ENCODE measurements at regions not wholly inside any gene's neighbourhood (a gene's known extent, or its start where the extent isn't known, plus 50 kb on each side); places are given as distances from the start of the nearest gene placed in this dataset.
"Not testable (repeated sequence)": the region's sequence is repeated elsewhere in the genome, so short reads cannot be mapped to it uniquely, and the experiment has no call there.

DNA sequence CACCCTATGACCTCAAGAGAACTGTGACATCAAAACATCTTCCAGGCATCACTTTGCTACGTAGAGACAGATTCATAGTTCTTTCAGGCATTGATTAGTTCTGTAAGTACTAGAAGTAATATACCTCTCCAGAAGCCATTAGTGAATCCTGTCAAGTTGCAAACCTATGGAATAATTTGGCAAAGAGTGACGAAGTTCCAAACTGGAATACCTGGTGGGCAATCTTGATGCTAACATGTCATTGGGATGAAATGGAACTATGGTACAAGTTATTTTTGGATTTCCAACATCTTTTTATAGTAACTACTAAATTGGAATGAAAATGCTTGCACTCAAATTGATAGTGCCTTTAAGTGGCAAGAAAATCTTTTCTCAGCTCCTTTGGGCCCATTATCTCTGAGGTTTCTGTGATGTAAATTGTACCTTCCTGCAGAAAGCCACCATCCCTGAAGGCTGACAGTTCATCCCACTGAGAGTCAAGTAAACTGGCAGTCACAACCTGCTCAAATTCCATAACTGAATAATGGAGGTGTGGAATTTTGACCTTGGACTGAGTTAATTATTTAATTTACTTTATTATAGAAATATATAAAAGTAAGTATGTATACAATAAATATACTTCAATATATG, 435.5 kb downstream of the DTWD2 start:
- no peak for DNase-seq (ENCODE audit: low read depth in 2 of 2)

DNA sequence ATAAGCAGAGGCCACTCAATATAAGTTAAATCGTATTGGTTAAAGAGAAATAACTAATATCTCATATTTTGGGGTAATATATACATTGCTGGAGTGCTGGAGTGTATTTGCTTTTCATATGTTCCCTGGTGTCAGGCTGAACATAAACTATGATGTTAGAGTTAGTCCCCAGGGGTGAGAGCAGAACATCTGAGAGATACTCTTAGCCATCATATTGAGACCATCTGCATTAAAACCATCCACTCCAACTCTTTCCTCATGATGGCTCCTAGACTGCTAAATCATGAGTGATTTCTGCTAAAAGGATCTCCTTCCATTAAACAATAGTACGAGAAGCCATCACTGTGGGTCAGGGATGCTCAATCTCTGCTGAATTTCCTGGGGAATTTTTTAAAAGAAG, 436.2 kb downstream of the DTWD2 start:
- no peak for DNase-seq (ENCODE audit: low read depth in 2 of 2)

DNA sequence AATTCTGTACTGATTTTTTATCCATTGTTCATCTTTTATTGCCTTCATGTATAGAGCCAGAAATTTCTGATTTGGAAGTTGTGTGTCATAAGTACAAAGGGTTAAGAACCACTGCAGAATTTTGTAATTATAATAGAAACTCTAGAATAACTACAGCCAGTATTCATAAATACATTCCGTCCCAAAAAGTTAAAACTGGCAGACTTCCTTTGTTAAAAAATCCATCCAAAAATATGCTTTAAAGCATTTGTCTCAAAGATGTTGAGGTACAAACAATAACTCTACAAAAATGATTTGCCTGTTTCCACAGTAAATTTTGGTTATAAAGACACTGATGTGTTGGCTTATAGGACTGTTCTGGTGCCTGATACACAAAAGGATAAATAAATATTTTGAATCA, 436.6 kb downstream of the DTWD2 start:
- DNase-seq (ENCODE audit: low read depth in 2 of 2), result no peak

DNA sequence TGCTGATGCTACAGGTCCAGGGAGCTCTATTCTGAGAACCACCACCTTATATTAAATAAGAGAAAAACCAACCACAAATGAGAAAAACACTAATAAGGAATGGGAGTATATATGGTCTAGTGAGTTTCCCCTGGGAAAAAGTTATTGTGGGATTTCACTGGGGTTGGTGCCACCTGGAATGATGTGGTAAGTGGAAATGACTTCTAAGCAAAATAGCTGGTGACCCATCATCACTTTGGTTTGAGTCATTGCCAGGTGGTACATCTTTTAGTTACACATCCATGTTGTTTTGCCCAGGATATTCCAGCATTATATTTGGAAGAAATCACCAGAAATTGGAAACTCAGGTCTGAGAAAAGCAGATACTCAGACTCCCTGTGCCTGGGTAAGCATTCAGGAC, 437.3 kb downstream of the DTWD2 start:
- no peak for DNase-seq (ENCODE audit: low read depth in 2 of 2)

DNA sequence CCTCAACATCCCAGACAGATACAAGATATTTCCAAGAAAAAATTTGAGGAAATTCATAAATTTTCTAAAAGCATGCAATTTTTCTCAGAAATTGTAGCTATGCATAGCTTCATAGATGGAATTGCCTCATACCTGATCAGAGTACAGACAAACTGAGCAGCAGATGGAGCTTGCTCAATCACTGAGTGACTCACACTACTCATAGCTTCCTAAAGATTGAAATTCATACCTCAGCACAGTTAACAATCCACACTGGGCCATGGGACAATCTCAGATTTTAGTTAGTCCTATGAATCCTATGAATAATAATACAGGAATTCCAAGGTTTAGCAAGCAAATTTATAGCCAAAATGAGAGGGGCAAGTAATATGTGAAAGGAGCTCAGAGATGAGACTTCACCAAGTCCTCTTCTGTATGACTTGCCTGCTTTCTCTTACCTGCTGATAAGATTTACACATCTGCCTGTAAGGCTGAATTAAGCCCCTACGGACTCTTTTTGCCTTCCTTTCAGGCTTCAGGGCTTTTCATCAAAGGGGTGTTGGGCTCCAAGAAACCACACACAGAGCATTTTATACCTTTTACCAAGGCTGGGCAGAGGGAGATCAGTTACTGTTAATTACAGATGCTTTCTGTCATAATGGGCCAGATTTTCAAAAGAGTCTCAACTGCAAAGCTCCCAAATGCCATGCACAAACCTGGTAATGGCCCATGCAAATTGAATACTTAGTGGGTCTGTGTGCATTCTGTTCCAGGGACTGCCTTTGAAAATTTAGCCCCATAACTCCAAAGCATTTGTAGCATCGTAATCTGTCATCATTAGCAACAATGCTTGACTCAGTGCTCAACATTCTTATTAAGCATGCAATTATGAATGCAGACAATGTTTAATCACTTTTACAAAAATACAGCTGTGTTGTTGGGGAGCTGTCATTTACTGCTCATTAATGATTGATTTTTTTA, 439.3 kb downstream of the DTWD2 start:
- no peak for DNase-seq (ENCODE audit: low read depth in 2 of 2)

DNA sequence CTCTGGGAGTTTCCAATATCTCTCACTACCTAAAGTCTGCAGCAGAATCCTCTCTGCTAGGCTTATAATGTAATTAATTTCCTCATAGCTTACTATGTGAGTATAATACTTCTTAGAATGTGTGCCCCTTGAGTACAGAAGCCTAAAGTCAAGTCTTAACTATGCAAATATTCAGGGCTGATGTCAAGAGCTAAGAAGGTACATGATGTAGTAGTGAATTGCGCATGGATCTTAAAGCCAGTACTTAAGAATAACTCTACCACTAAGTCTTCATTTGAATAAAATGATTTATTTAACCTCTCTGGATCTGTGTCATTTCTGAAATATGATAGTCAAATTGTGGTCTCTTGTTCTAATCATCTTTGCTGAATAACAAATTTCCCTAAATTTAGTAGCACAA, 442.9 kb downstream of the DTWD2 start:
- no peak for DNase-seq (ENCODE audit: low read depth in 2 of 2)

DNA sequence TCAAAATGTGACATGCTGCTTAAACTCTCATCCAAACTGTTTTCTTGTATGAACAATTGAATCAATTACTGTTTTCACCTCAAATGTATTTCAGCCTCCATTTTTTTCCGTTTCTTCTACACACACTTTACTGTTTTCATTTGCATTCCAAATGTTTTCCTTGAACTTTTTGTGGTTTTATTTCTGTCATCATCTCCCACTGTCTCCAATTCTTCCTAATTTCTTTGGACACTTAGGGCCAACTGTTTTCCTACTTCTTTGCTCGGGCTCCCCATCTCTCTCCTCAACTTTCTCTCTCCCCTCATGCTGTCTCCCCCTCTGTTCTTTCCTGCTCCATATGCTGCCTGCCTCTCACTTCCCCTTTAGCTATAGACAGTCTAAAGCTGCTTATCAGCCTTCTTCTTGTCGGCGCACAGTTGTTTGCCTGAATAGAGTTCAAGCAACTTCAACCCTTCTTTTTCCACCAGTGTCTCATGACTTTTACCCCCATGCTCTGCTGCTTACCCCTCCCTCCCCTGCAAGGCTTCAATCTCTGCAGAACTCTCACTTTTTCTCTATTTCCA, 443.4 kb downstream of the DTWD2 start:
- no peak for DNase-seq (ENCODE audit: low read depth in 2 of 2)

DNA sequence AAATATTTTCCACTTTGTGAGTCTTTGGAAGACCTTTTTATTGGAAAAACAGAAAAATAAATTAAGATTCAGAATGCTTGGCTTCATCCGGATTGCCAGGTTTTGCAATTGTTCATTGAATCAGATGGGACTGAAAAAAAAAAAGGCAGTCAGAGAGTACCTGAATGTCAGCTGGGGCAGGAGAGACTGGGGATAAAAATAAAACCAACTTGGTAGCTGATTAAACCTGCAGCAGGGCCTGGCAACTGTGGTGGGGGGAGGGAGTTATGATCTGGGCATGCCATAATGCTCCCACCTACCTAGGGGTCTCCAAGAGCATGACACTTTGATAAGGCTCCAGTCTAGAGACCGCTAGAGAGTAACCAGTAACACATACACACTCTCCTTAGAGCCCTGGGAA, 454.4 kb downstream of the DTWD2 start:
- DNase-seq (ENCODE audit: low read depth in 2 of 2), result no peak

DNA sequence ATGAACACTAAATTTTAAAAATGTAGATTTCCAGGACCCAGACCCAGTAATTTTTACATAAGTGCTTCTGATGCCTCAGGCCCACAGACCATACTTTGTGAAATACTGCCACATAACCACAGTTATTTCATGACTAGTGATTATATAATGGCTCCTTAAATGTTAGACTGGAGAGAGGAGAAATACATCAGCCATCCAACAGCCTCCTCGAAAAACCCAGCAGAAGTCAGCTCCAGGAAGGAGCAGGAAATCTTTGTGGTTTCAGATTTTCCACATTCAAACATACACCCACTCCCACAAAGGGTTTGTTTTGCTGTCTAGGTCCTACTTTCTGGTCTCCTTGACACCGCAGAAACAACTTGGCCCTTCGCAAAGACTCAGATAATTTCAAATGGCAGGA, 455.2 kb downstream of the DTWD2 start:
- DNase-seq (ENCODE audit: low read depth in 2 of 2), result no peak

DNA sequence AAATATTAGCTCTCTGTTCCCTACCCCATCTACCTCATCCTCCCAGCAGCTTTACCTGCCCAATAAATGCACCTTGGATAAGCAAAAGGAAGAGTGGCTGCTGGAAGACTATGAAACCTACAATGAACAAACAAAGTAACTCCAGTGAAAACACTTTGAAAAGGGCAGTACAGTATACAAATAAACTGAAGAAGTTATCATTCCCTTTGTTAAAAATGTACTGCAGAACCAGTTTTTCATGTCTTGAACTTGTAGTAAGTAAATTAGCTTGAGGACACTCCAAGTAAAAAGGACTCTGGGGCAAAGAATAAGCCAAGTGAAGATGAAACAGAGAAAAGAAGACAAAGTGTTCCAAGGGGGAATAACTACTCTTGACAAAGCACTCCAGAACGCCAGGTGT, 457.1 kb downstream of the DTWD2 start:
- DNase-seq (ENCODE audit: low read depth in 2 of 2), result no peak

DNA sequence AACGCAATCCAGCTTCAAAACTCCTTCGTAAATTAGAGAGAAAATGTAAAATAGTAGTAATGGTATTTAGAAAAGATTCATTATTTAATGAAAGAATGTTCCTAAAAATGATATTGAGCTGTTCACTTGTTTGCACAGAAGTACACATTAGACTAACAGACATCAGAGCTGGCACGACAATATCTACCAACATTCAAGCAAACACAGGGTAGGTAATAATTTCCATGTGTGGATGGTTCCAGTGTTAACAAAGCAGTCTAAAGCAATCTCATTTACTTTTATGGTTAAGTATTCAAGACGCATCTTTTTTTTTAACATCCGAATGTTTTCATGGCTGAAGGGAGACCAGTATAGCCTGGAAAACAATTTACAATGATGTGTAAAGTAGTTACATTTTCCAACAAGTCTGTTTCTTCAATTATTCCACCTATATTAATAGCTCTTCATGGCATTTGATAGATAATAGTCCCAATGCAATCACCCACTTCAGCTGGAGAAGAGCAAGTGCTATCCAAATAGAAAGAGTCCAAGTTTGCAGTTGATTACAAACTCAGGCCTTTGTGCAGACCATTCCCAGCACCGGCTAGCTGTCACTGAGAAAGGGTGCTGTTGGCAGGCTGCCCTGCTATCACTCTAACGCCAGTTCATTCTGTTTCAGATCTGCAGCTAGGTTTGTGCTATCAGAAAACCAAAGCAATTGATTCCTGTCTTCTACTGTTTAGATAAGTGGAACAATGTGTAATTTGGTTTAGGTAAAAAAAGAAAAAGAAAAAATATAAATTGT, 458.8 kb downstream of the DTWD2 start:
- no peak for DNase-seq (ENCODE audit: low read depth in 2 of 2)

DNA sequence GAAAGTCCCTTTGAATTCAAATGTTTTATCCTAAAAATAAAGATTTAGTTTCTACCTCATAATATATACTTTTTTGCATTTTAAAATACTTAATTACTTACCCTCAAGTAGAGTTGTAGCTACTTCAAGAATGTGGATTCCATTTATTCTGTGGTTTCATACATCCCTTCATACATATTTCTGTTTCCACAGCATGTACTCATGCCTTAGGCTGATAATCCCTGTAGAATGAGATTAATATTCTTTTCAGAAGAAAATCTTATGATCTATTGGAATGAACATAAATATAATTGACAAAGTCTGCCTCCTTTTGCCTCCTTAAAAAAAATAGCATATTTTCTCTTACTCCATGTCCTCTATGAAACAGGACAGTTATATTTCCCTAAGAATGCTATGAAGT, 465.7 kb downstream of the DTWD2 start:
- DNase-seq (ENCODE audit: low read depth in 2 of 2), result no peak

DNA sequence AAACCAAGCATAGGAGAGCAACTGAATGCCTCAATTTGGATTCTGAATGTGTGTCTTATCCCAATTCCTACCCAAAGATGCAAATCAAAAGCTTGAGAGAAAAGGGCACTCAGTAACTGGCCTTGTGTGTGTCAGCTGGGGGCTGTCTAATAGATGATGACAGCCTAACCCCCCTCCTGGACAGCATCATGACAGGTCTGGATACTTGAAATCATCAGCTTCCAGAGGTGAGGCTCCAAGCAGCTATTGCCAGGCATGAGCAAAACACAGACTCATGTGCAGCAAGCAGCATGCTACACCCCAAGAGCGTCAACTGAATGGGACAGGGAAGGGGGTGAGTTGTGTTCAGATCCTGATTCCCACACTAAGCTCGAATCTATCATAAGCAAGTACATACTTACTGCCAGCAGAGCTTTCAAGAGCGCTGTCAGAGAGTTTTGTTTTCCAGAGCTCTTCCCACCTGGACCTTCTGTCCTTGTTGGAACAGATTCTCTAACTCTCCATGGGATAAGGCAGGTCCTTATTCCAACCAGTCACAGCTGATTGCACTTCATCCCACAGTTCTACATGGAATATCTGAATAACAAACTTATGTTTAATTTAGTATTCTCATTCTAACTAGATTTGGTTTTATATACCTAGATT, 467.5 kb downstream of the DTWD2 start:
- DNase-seq (ENCODE audit: low read depth in 2 of 2), result no peak

DNA sequence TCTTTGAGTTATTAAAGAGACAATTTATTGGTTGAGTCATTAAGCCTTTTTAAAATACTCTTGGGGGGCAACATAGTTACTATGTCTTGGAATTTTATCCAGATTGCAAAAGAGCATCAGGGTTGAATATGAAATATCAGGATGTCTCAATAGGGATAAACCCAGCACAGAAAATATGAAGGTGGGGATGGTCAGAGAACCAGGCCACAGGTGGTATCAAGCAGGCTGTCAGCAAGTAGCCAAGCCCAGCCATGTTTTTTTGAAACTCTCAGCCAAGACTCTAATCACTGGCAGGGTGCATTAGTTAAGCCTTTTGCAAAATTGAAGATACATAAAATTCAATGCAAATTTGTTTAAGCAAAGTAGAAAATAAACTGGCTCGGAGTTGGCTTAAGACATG, 468.9 kb downstream of the DTWD2 start:
- no peak for DNase-seq (ENCODE audit: low read depth in 2 of 2)

DNA sequence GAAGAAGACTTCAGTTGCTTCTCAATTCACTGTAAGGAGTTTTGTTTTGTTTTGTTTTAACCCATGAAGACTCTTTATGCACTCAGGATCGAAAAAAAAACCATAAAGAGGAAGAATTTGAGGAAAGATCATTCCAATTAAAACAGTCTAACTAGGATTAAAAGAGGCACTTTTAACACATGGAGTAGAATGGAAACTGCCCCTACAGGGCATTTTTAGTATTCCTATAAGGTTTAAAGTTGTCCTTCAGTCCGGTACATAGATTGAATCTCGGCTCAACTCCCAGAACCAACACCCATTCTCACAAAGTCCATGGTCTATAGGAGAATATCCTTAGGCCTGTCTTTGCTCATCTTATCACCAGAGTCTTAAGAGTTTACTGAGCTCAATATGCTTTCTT, 469.6 kb downstream of the DTWD2 start:
- no peak for DNase-seq (ENCODE audit: low read depth in 2 of 2)

DNA sequence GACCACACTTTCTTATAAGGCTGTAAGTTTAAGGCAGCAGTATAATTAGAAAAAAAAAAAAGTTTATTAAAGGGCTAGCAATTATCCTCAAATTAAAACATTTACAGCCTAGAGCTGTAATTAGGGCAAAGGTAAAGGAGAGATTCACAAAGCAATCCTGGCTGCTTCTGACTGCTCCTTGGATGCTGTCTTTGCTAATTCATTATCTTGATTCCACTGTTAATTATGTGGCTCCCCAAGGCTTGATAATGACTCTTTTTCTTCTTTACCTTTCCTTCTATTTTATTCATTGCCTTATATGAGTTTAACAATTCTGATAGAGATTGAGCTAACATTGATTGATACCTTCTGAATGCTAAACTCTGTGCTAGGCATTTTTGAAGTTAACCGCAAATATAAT, 476.5 kb downstream of the DTWD2 start:
- DNase-seq (ENCODE audit: low read depth in 2 of 2), result no peak

DNA sequence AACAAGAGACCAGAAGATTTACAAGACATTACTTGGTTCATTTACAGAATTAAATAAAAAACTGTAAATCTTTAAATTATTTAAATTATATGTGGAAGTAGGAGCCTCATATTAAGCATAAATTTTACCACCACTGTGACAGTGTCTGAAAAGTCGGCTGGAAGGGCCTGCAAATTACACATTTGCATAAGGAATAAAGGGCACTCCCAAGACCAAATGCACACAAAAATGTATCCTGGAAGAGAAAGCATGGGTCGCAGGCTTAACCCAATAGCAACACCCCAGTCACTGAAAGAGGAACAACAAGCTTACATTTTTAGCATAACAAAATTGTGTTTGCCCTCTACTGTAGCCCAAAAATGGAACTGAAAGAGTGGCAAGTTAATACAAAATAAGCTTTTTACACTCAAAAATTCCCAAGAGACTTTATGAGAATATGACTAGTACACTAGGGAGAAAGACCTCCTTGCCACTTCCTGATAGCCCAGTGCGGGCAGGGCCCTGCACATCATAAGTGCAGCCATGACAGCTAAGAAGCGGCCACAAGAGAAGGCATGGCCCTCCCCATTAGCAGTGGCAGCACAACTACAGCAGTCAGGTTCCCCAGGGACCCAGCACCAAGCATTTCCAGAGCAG, 482.0 kb downstream of the DTWD2 start:
- no peak for DNase-seq (ENCODE audit: low read depth in 2 of 2)

DNA sequence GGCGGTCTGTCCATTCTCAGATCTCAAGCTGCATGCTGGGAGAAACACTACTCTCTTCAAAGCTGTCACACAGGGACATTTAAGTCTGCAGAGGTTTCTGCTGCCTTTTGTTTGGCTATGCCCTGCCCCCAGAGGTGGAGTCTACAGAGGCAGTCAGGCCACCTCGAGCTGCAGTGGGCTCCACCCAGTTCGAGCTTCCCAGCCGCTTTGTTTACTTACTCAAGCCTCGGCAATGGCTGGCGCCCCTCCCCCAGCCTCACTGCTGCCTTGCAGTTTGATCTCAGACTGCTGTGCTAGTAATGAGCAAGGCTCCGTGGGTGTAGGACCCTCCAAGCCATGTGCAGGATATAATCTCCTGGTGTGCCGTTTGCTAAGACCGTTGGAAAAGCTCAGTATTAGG, 486.1 kb downstream of the DTWD2 start:
- DNase-seq (ENCODE audit: low read depth in 2 of 2), result not testable (repeated sequence)

DNA sequence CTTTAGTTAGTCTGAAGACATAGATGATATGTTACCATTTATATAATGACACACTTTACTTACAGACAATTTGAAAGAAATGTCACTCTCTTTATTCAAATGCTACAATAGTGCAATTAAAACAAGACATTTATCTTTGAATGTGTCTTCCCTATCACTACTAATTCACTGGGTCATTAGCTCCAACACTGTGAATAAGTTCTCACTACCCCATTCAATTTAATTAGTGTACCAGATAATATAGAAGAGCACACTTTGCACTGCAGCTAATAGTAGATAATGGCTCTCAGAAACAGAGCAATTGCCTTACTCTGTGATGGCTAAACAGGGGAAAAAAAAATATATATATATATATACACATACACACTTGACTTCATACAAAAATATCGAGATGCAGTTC, 497.0 kb downstream of the DTWD2 start:
- DNase-seq (ENCODE audit: low read depth in 2 of 2), result no peak

DNA sequence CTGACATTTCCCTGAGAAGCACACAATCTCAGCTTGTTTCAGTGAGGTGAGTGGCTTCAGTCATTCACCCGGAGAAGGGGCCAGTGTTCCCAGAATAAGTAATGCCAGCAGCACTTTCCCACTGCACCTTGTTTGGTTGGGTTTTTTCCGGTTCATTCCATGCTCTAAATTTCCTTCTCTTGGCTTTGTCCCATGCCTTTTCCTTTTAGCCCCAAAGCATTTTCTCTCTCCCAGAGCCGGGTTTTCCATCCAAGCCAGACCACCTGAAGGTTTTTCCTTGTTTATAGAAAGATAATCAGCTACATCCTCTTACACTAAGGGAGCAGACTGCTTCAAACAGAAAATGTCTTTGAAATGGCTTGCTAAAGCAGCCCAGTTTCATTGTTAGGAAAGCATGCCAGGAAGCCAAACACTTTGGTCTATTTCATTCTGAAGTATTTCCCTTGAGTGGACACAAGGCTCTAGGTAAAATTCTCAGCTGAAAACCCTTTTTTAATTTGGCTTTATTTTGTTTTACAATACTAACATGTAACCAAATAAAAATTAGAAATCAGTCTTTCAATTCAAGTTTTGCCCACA, 501.6 kb downstream of the DTWD2 start:
- DNase-seq (ENCODE audit: low read depth in 2 of 2), result no peak

DNA sequence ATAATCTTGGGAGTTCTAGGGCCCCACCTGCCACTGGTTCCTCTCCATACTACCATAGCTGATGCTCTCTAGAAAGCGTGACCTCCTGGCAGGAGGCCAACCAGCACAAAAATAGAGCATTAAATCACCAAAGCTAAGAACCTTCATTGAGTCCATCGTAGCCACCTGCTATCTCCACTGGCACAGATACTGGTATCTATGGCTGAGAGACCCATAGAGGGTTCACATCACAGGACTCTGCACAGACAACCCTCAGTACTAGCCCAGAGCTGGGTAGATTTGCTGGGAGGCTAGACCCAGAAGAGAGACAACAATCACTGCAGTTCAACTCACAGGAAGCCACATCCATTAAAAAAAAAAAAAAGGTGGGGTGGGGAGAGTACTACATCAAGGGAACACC, 509.1 kb downstream of the DTWD2 start:
- DNase-seq (ENCODE audit: low read depth in 2 of 2), result no peak

Measured in stimulated activated CD4-positive, alpha-beta T cell treated with anti-CD3 and anti-CD28 coated beads, Interleukin-1b, Interleukin-23, amount 100 ng/mL, for 1 hour (primary cell).